SHP77 treated with DMSO at 0.1 percent for 48 hours (cell line): ENCODE measurements at regions not wholly inside any gene's neighbourhood (a gene's known extent, or its start where the extent isn't known, plus 50 kb on each side); places are given as distances from the start of the nearest gene placed in this dataset.

ENCODE experiments used
- DNase-seq: peaks from one replicate; lab custom pipeline; 2025; lab: John Stamatoyannopoulos, UW

DNA sequence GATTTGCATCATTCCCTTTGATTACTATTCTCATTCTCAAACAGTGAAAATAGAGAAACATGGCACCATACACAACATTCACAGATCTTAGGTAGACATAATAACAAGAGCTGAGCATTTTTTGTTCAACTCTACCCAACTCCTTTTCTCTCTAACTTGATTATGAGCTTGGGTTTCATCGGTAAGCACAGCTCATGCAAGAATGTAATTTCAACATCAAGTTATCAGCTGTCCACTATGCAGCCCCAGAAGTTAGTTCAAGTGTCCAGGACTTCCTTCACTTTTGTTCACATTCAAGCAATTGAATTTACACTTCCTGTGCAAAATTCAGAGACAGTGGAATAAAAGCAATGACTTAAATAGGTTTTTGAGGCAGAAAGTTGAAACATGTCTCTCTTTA lies 297.7 kb upstream of the SASH1 start:
- DNase-seq = no peak

GRCh38 chr6:148053209-148053608 lies 289.4 kb upstream of the SASH1 start:
- no peak for DNase-seq

DNA sequence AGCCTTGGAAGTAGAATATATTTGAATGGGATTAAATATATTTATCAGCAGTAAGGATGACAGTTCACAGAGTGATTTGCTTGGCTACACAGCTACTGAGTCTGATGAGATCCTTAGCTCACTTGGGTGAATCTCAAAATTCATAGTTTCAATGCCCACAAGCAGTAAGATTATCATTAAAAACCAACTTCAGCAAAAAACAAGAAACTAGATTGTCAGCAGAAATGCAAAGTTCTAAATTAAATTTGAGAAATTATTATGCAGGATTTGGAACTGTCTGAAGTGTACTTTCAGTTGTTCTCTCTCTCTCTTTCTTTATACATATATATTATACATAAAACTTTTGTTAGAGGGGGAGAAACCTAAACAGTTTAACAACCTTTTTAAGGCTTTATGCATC lies 288.8 kb upstream of the SASH1 start:
- DNase-seq = no peak

GRCh38 chr6:148054219-148054618 lies 288.4 kb upstream of the SASH1 start:
- no peak for DNase-seq

DNA sequence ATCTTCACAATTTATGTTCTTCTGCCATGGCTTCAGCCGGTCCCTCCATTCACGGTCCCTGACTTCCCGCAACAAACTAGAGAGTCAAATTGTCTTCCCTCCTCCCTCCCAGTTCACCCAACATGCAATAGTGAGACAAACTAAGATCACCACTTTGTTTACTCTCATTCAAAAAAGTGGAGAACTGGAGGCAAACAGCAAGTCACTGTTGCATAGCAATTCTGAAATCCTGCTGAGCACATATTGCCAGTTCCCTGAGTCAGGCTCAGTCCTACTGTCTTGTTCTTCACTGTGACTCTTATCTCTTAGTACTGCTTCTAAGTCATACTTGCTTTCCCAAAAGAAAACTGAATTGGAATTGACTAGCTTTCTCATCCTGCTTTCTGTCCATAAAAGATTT lies 287.2 kb upstream of the SASH1 start:
- no peak for DNase-seq

- DNase-seq = no peak
These were observed 282.8 kb upstream of the SASH1 start for GRCh38 chr6:148059869-148060268.

DNA sequence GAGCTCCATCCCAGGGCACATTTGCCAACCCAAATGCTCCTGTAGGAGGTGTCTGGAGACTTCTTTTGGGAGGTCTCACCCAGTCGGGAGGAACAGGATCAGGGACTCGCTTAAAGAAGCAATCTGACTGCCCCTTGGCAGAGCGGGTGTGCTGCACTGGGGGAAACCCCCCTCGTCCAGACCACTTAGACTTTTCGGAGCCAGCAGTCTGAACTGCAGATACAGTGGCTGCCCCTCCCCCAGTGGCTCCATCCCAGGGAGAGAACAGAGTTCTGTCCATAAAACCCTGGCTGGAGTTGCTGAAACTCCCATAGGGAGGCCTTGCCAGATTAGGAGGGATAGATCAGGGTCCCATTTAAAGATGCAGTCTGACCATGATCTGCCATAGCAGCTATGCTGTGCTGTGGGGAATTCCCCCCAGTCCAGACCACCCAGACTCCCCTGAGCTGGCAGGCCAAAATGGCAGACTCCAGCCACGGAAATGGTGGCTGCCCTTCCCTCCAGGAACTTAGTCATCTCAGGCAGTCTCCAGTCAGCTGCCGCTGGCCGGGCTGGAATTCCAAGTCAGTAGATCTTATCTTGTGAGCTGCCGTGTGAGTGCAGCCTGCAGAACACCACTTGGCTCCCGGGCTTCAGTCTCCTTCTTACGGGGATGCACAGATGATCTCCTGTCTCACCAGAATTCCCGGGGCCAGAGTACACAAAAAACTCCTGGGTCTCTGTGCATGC lies 278.1 kb upstream of the SASH1 start:
- no peak for DNase-seq

DNA sequence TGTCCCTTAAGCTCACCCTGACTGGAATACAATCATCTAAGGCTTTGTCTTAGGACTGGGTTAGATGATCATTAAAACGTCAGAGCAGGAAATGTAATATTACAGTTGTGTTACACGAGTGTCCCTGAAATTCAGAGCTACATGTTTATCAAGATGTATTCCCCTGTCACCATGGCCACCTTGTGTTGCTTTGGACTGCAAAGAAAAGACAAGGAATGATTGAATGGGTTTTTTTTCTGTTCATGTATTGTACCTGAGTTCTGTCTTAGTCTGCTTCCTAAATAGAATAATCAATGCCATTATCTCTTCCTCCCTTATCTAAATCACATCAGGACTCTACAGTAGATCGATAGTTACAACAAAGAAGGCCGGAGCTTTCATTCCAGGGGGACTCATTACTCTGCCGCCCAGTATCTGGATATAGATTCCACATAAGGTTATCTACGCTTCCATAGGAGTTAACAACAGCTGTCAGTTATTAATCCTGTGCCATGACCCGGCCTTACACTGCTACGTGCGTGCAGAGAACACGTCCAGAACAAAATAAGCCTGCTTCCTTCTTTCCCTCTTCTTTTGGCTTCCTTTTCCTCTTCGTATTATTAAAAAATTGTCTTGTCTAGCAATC lies 274.1 kb upstream of the SASH1 start:
- no peak for DNase-seq

DNA sequence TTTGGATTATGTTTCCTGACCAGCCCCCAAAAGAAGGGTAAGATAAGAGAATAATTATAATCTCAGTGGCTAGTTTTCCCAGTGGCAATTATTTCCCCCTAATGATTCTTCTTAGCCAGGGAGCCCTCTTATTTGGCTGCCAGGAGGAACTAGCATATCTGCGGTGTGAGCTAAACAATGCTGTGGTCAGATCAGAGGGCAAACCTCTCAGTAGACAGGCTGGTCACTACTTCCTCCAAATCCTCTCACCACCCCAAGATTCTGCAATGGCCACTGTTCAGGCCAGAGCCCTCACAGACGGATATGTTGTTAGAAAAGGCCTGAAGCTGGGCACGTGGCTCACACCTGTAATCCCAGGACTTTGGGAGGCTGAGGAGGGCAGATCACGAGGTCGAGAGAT lies 273.4 kb upstream of the SASH1 start:
- DNase-seq = no peak

DNA sequence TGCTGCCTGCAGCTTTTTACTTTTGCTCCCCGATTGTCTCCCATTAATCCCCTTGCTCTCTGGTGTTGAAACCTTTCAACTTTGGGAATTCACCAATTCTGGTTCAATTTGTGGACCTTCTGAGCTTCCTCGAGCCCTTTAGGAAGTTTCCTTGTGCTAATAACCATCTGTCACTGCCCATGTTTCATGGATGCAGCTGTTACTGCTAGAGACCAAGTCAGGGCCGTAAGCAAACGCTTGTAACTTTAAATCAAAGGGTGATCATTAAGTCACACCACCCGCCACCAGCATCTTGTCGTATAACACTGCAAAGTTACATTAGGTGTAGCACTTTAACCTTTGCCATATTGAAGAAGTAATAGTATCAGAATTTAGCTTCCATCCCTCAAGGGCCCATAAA lies 268.3 kb upstream of the SASH1 start:
- no peak for DNase-seq

- no peak for DNase-seq
These were observed 267.9 kb upstream of the SASH1 start for GRCh38 chr6:148074738-148075137.

- DNase-seq = no peak
These were observed 267.3 kb upstream of the SASH1 start for GRCh38 chr6:148075352-148075751.

GRCh38 chr6:148076051-148076450 lies 266.6 kb upstream of the SASH1 start:
- DNase-seq = no peak

DNA sequence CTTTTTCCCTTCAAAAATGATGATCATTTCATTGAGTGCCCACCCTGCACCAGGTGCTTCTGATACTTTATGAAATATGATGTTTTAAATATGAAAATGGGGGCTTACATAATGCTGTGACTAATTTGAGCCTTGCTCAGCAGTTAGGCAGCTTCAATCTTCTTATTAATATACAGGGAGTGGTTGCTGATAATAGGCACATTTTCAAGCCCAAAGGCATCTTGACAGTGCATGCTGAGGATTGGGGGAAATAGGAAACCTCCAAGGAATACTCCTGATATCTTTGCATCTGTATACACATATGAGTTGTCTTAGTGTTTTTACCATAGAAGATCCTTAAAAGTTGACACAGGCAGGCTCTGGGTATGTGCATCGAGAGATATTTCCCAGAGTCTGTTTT lies 262.3 kb upstream of the SASH1 start:
- no peak for DNase-seq

GRCh38 chr6:148081076-148081475 lies 261.6 kb upstream of the SASH1 start:
- DNase-seq = no peak

DNA sequence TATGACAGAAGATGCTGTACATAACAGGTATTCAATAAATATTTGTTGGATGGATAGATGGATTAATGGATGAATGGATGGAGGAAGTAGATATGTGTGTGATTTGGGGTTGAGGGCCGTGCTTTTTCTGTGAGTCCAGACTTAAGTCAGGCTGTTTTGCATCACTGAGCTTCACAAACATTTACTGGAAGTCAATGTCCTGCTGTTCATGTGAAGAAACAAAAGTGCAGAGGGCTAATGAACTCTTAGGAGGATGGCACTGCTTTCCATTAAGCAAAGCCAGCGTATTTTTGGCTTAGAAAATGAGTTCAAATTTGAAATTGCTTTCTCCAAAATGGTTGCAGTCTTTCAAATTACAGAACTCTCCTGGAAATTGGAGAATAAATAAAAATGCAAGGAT lies 260.6 kb upstream of the SASH1 start:
- no peak for DNase-seq

GRCh38 chr6:148082696-148083095 lies 259.9 kb upstream of the SASH1 start:
- no peak for DNase-seq

DNA sequence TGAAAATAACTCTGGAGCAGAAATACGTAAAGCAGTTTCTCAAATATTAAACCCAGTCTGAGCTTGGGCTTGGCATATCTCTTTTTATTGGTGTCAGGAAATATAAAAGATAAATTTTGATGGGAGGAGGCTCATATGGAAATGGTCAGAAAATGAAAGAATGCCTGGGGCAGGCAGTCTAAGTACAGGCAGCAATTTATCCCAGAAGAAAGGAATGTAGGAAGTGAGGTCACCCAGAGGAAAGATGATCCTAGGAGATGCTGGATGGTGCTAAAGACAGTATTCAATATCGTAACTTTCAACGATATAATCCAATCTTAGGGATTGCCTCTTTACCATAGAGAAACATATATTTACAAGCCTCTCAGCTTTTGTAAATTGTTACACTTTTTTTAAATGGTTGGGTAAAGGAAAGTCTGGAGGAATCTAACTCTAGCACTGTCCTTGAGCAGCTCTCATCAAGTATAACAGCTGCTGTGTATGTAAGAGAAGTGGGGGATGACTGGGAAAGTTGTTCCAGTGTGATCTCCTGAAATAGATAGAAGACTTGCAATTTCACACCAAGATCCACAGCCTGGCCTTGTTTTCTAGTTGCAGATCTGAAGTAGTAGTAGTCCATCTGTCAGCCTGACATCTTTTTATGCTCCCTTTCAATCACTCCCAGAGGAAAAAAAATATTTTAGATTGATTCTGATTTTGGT lies 256.9 kb upstream of the SASH1 start:
- DNase-seq = no peak

DNA sequence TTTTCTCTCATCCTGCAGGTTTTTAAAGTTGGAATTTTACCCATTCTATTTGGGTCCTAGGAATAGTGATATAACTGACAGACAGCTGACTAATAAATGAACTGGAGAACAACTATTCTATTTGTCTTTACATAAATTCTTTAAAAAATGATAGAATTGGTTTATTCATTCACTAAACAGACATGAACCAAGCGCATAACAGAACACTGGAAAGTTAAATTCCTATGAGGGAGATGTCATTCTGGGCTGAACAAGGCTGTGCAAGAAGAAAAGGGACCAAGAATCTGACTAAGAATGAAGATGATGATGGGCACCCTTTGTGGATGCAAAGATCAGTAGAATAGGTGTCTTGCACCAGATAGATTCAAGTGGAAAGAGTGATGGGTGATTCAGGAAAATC lies 256.3 kb upstream of the SASH1 start:
- no peak for DNase-seq

- DNase-seq = no peak
These were observed 255.8 kb upstream of the SASH1 start for GRCh38 chr6:148086843-148087242.

- DNase-seq = no peak
These were observed 255.0 kb upstream of the SASH1 start for GRCh38 chr6:148087659-148088058.

DNA sequence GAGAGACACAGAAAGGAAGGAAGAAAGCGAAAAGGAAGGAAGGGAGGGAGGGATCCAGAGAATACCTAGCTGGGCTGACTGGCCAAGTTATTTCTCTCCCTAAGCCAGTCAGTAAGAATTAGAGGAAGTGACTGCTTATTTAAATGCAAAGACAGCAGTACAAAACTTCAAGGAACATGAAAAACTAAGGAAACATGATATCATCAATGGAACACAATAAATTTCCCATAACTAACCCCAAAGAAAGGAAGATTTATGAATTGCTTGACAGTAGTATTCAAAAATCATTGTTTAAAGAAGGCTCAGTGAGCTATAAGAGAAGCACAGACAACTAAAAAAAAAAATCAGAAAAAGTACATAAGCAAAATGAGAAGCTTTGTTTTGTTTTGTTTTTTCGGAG lies 252.3 kb upstream of the SASH1 start:
- DNase-seq = no peak

DNA sequence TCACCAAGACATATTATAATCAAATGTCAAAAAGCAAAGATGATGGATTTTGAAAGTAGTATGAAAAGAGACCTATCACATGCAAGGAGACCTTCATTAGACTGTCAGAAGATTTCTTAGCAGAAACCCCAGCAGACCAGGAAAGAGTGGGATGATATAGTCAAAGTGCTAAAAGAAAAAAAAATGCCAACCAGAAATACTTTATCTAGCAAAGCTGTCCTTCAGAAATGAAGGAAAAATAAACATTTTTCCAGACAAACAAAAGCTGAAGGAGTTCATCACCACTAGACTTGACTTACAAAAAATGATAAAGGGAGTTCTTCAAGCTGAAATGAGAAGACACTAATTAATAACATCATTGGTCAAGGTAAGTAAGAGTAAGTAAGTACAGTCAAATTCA lies 251.2 kb upstream of the SASH1 start:
- DNase-seq = no peak

DNA sequence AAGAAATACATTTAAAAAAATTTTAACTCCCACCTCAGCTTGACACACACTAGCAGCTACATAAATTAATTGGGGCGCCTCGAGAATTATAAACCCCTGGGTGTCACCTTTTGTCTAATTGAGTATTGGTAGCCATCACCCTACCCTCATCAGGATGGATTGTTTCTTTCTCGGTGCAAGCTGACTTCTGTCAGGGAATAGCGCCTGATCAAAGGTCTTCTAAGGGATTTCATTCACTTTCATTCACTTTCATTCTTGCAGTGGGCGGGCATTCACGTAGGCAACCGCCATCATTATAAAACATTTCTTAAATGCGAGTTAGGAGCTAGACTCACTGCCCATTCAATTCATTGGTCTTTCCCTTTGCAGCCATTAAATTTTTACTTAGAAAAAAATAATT lies 239.2 kb upstream of the SASH1 start:
- no peak for DNase-seq
